HepG2 (cell line): ENCODE measurements at regions not wholly inside any gene's neighbourhood (a gene's known extent, or its start where the extent isn't known, plus 50 kb on each side); places are given as distances from the start of the nearest gene placed in this dataset.
"Not testable (repeated sequence)": the region's sequence is repeated elsewhere in the genome, so short reads cannot be mapped to it uniquely, and the experiment has no call there.

Experiments
- ATAC-seq: fragments of 200-7000 bp; cut with Tn5 transposase; 3 replicates; pipeline ENCODE4 v1.9.1; 2020; ENCODE audit warnings: mild to moderate bottlenecking, moderate library complexity
- BruUV-seq: library from RNA; stranded (reverse); fragments of 400-500 nt; replicated peaks from 2 replicates; lab custom pipeline; 2021; lab: Mats Ljungman, UMichigan
- CTCF ChIA-PET: fragments of 300-600 bp; formaldehyde crosslinking; extraction: SDS; loops from one replicate; lab custom pipeline; 2021; ENCODE audit warnings: low total read pairs, inconsistent platforms, low intra/inter-chr PET ratio; lab: Yijun Ruan, JAX
- POLR2A ChIA-PET: fragments of 350-600 bp; sonication (Branson Sonifier 250); formaldehyde crosslinking; loops from one replicate; lab custom pipeline; 2020; ENCODE audit warnings: antibody characterized with exemption, inconsistent platforms; lab: Yijun Ruan, JAX
- DNase-seq: peaks from one replicate; pipeline ENCODE4 v3.0.0-alpha.2; 2015; ENCODE audit warnings: low spot score
- FAIRE-seq: peaks from 3 replicates; lab custom pipeline; 2011; peaks lifted over from hg19 to GRCh38; lab: Jason Lieb, UNC
- H2AFZ ChIP-seq: one replicate; pipeline ENCODE4 v1.6.1; 2011; ENCODE audit warnings: low read length, inconsistent platforms
- H3K27ac ChIP-seq: fragments of 300-600 bp; 3 replicates; pipeline ENCODE4 v1.8.0; 2011; ENCODE audit warnings: mixed run types, mild to moderate bottlenecking, mixed read lengths, low read length, inconsistent platforms; ENCODE audit not compliant: insufficient read depth; ENCODE audit errors: extremely low read length
- H3K27me3 ChIP-seq, 2 experiments: fragments of 200-600 bp in 1 of 2; 2 replicates in 1 of 2; 3 replicates in 1 of 2; pipeline versions ENCODE4 v1.6.0 to v1.8.0; 2011; ENCODE audit warnings: low read length in 2 of 2, mild to moderate bottlenecking in 2 of 2, moderate library complexity in 2 of 2, inconsistent platforms in 1 of 2; ENCODE audit not compliant: insufficient read depth in 2 of 2, control insufficient read depth in 1 of 2
- H3K36me3 ChIP-seq, 2 experiments: fragments of 200-600 bp in 1 of 2; replicated peaks in 1 of 2; 2 replicates in 1 of 2; 3 replicates in 1 of 2; pipeline versions ENCODE4 v1.5.1 to v1.8.0; 2011; ENCODE audit warnings: low read length in 2 of 2, inconsistent platforms in 1 of 2; ENCODE audit not compliant: insufficient read depth in 2 of 2, control insufficient read depth in 1 of 2
- H3K4me1 ChIP-seq: 2 replicates; pipeline ENCODE4 v1.5.1; 2012; ENCODE audit warnings: low read length, inconsistent platforms; ENCODE audit not compliant: insufficient read depth
- H3K4me2 ChIP-seq: 2 replicates; pipeline ENCODE4 v1.6.0; 2011; ENCODE audit warnings: low read depth, low read length, inconsistent platforms
- H3K4me3 ChIP-seq, 3 experiments: fragments of 200-600 bp in 1 of 3; sonication (generic), shearing (Covaris generic) in 1 of 3; replicated peaks in 1 of 3; 2 replicates each; pipeline ENCODE4 v1.5.1; 2011 to 2016; ENCODE audit warnings: low read length in 3 of 3, inconsistent platforms in 2 of 3, low read depth in 2 of 3, mild to moderate bottlenecking in 2 of 3, control low read depth in 1 of 3, mixed read lengths in 1 of 3; ENCODE audit not compliant: insufficient read depth in 1 of 3
- H3K79me2 ChIP-seq: one replicate; pipeline ENCODE4 v1.6.1; 2011; ENCODE audit warnings: low read length, inconsistent platforms; ENCODE audit not compliant: insufficient read depth
- H3K9ac ChIP-seq: 2 replicates; pipeline ENCODE4 v1.6.0; 2011; ENCODE audit warnings: mild to moderate bottlenecking, low read depth, low read length, inconsistent platforms; ENCODE audit not compliant: insufficient read depth
- H3K9me3 ChIP-seq: 2 replicates; pipeline ENCODE4 v1.5.1; 2012; ENCODE audit warnings: mild to moderate bottlenecking, low read length
- H4K20me1 ChIP-seq: 2 replicates; pipeline ENCODE4 v1.6.0; 2011; ENCODE audit warnings: inconsistent platforms, mild to moderate bottlenecking, low read length, moderate library complexity; ENCODE audit not compliant: insufficient read depth
- AKAP8 ChIP-seq: sonication (generic); formaldehyde crosslinking; IDR thresholded peaks from 2 replicates; pipeline ENCODE4 v1.5.1; 2020; ENCODE audit warnings: mild to moderate bottlenecking, missing genetic modification reagents
- BCL6 ChIP-seq: IDR thresholded peaks from 2 replicates; pipeline ENCODE4 v1.6.1; 2016; ENCODE audit warnings: missing genetic modification reagents, missing compliant biosample characterization
- ISL2 ChIP-seq: sonication (generic); formaldehyde crosslinking; IDR thresholded peaks from 2 replicates; pipeline ENCODE4 v1.5.0; 2020; ENCODE audit warnings: missing genetic modification reagents
- MTF1 ChIP-seq: sonication (generic); formaldehyde crosslinking; IDR thresholded peaks from 2 replicates; pipeline ENCODE4 v1.5.0; 2020; ENCODE audit warnings: missing genetic modification reagents
- MXD3 ChIP-seq: IDR thresholded peaks from 2 replicates; pipeline ENCODE4 v1.6.1; 2016; ENCODE audit warnings: mild to moderate bottlenecking, missing biosample characterization, missing genetic modification reagents
- NFE2L1 ChIP-seq: sonication (generic); formaldehyde crosslinking; IDR thresholded peaks from 2 replicates; pipeline ENCODE4 v1.4.0; 2020; ENCODE audit warnings: missing genetic modification reagents, mild to moderate bottlenecking, borderline replicate concordance
- PHF5A ChIP-seq: IDR thresholded peaks from one replicate; pipeline ENCODE4 v1.6.1; 2018; ENCODE audit warnings: low read depth, missing genetic modification reagents; ENCODE audit not compliant: unreplicated experiment
- RARG ChIP-seq: sonication (generic); formaldehyde crosslinking; IDR thresholded peaks from 2 replicates; pipeline ENCODE4 v1.4.0; 2020; ENCODE audit warnings: low read depth, mild to moderate bottlenecking, missing genetic modification reagents
- RFXANK ChIP-seq: IDR thresholded peaks from 2 replicates; pipeline ENCODE4 v1.6.1; 2016
- SP1 ChIP-seq, 2 experiments: fragments of 450-650 bp in 1 of 2; sonication (generic) in 1 of 2; formaldehyde crosslinking in 1 of 2; IDR thresholded peaks; 2 replicates each; pipeline versions ENCODE4 v1.4.0 to v1.6.1; 2016 to 2020; ENCODE audit warnings: missing genetic modification reagents in 1 of 2
- SP2 ChIP-seq: sonication (generic); formaldehyde crosslinking; IDR thresholded peaks from 2 replicates; pipeline ENCODE4 v1.5.1; 2020; ENCODE audit warnings: mild to moderate bottlenecking, missing genetic modification reagents
- ZBTB21 ChIP-seq: sonication (generic); formaldehyde crosslinking; IDR thresholded peaks from 2 replicates; pipeline ENCODE4 v1.4.0; 2020; ENCODE audit warnings: missing genetic modification reagents
- ZKSCAN5 ChIP-seq: sonication (generic); formaldehyde crosslinking; IDR thresholded peaks from 2 replicates; pipeline ENCODE4 v1.5.1; 2020; ENCODE audit warnings: mild to moderate bottlenecking, missing genetic modification reagents
- ZNF34 ChIP-seq: sonication (generic); formaldehyde crosslinking; IDR thresholded peaks from 2 replicates; pipeline ENCODE4 v1.4.0; 2020; ENCODE audit warnings: mild to moderate bottlenecking, missing genetic modification reagents, borderline replicate concordance
- ZNF510 ChIP-seq: sonication (generic); formaldehyde crosslinking; IDR thresholded peaks from 2 replicates; pipeline ENCODE4 v1.4.0; 2020; ENCODE audit warnings: low read depth, mild to moderate bottlenecking, missing genetic modification reagents
- ZNF619 ChIP-seq: sonication (generic); formaldehyde crosslinking; IDR thresholded peaks from 2 replicates; pipeline ENCODE4 v1.4.0; 2020; ENCODE audit warnings: mild to moderate bottlenecking, missing genetic modification reagents
- ZNF740 ChIP-seq: sonication (generic); formaldehyde crosslinking; IDR thresholded peaks from 2 replicates; pipeline ENCODE4 v1.4.0; 2020; ENCODE audit warnings: missing genetic modification reagents
- ZNF816 ChIP-seq: sonication (generic); formaldehyde crosslinking; IDR thresholded peaks from 2 replicates; pipeline ENCODE4 v1.8.0; 2022; ENCODE audit warnings: missing genetic modification reagents, mild to moderate bottlenecking, borderline replicate concordance
- WGBS: methylation state at CpG from one replicate; pipeline ENCODE4 v1.1.6; 2017; ENCODE audit warnings: low lambda C conversion rate; 5-methylcytosine and 5-hydroxymethylcytosine counted together
- in situ Hi-C: cut with HindIII; loops from 2 replicates; pipeline ENCODE4 v1.10.0; 2017; ENCODE audit warnings: low pct_unique_long_range_greater_than_20kb; ENCODE audit not compliant: extremely low pct_ligation_motif_present
- intact Hi-C: fragments of 100-400 bp; cut with micrococcal nuclease; formaldehyde crosslinking; loops from one replicate; pipeline ENCODE4 v1.10.0; 2022; ENCODE audit not compliant: unreplicated experiment
- TF ChIP-seq, protein P1 (sequence below): sonication (generic); formaldehyde crosslinking; IDR thresholded peaks from 2 replicates; pipeline ENCODE4 v1.5.0; 2020; ENCODE audit warnings: mild to moderate bottlenecking, low read depth, missing genetic modification reagents, borderline replicate concordance
- TF ChIP-seq, protein P2 (sequence below): sonication (generic); formaldehyde crosslinking; IDR thresholded peaks from 2 replicates; pipeline ENCODE4 v1.5.0; 2020; ENCODE audit warnings: missing genetic modification reagents

GRCh38 chrX:94854251-94854650, 1180.2 kb downstream of the FAM133A start:
- intact Hi-C loops: no loop called here
- Histone ChIP-seq H3K9ac (no peak overlapping the region), H3K36me3 (no peaks in the 10 kb centered on the region), H3K4me1 (no peaks in the 10 kb centered on the region), H3K27me3 (no peaks in the 10 kb centered on the region), H2AFZ (no peak overlapping the region), H4K20me1 (no peaks in the 10 kb centered on the region), H3K79me2 (no peaks in the 10 kb centered on the region), H3K4me2 (no peak overlapping the region), H3K9me3 (no peaks in the 10 kb centered on the region), H3K27ac (no peak overlapping the region), H3K4me3 (no peak overlapping the region)
- no TSS peak for BruUV-seq
- ChIA-PET POLR2A (no interaction called here), CTCF (no interaction called here)
- FAIRE-seq: no peak
- no peak for ATAC-seq
- no peak for DNase-seq
- in situ Hi-C loops: no loop called here
- 0% methylated on average over 1 of the region's 1 CpG for WGBS
- TF ChIP-seq PHF5A (CRISPR knock-in tag): no peak
- no peak for TF ChIP-seq ZNF816 (CRISPR knock-in tag)
- no peak for TF ChIP-seq ZNF34 (CRISPR knock-in tag)
- TF ChIP-seq SP2 (CRISPR knock-in tag): no peak
- TF ChIP-seq, protein P1, sequence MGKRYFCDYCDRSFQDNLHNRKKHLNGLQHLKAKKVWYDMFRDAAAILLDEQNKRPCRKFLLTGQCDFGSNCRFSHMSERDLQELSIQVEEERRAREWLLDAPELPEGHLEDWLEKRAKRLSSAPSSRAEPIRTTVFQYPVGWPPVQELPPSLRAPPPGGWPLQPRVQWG (CRISPR knock-in tag): no peak
- TF ChIP-seq NFE2L1 (CRISPR knock-in tag): no peak
- TF ChIP-seq, protein P2, sequence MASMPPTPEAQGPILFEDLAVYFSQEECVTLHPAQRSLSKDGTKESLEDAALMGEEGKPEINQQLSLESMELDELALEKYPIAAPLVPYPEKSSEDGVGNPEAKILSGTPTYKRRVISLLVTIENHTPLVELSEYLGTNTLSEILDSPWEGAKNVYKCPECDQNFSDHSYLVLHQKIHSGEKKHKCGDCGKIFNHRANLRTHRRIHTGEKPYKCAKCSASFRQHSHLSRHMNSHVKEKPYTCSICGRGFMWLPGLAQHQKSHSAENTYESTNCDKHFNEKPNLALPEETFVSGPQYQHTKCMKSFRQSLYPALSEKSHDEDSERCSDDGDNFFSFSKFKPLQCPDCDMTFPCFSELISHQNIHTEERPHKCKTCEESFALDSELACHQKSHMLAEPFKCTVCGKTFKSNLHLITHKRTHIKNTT: no peak
- TF ChIP-seq ZKSCAN5: no peak
- TF ChIP-seq ISL2 (CRISPR knock-in tag): no peak
- no peak for TF ChIP-seq RFXANK (CRISPR knock-in tag)
- TF ChIP-seq ZBTB21: no peak
- TF ChIP-seq SP1 (IDR thresholded peaks at IDR 0.05): no peak
- no peak for TF ChIP-seq SP1 (CRISPR knock-in tag; IDR thresholded peaks at IDR 0.05)
- no peak for TF ChIP-seq ZNF740 (CRISPR knock-in tag)
- TF ChIP-seq AKAP8: no peak
- TF ChIP-seq BCL6: no peak
- no peak for TF ChIP-seq ZNF510 (CRISPR knock-in tag)
- TF ChIP-seq RARG (CRISPR knock-in tag): no peak
- no peak for TF ChIP-seq MTF1 (CRISPR knock-in tag)
- no peak for TF ChIP-seq MXD3 (CRISPR knock-in tag)
- TF ChIP-seq ZNF619: no peak

DNA sequence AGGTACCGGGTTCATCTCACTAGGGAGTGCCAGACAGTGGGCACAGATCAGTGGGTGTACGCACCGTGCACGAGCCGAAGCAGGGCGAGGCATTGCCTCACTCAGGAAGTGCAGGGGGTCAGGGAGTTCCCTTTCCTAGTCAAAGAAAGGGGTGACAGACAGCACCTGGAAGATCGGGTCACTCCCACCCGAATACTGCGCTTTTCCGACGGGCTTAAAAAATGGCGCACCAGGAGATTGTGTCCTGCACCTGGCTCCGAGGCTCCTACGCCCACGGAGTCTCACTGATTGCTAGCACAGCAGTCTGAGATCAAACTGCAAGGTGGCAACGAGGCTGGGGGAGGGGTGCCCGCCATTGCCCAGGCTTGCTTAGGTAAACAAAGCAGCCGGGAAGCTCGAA, 1188.5 kb downstream of the FAM133A start:
- POLR2A ChIA-PET, H3K36me3 ChIP-seq, BruUV-seq, CTCF ChIA-PET, in situ Hi-C loops, H4K20me1 ChIP-seq, H3K27me3 ChIP-seq, H3K4me1 ChIP-seq, ATAC-seq, H3K9me3 ChIP-seq, DNase-seq, intact Hi-C loops, H3K27ac ChIP-seq, FAIRE-seq, H3K4me2 ChIP-seq, H3K9ac ChIP-seq, H2AFZ ChIP-seq, H3K79me2 ChIP-seq, H3K4me3 ChIP-seq: not testable (repeated sequence)
- no CpG with 5 or more reads among the region's 19 CpGs for WGBS
